ENCODE measurements at regions not wholly inside any gene's neighbourhood (a gene's known extent, or its start where the extent isn't known, plus 50 kb on each side); places are given as distances from the start of the nearest gene placed in this dataset.

DNA sequence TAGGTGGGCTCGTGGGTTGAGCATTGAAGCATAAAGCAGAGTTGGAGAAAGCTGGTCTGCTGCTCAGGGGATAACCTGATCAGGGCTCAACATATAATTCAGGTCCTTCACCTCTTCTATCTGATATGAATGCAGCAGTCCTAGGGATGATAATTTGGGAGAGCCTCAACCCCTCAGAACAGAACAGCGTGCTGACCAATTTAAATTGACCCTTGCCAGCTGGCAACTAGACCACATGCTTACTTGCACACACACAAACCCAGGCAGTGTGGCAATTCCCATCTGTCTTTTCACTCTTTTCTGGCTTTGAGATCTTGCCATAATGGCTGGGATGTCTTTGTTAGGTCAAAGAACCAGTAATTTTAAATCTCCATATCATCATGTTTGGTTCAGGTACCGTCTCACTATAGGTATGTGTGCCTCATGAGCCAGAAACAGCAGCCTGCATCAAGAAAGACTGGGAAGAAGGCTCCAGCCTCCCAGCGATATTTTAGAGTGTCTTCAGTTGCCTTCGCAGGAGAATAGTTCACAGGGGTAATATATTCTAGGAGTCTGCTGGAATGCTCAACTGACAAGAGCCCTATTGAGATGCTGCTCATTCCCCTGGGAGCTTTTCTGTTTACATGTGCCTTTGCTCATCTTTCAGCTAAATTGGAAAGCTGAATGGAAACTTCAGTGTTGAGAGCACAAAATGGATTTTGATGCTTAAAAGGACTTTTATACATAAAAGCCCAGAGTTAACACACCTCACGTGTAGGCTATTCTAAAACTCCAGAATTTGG is 497.6 kb downstream of the RASEF start:
- WGBS, 2 donors: 59 to 86% methylated on average over 4 to 6 of the region's 6 CpGs
- Histone ChIP-seq H3K4me3 (no peak overlapping the region), H3K9me3 (no peaks in the 10 kb centered on the region), H3K27me3 (no peaks in the 10 kb centered on the region), H3K36me3 (no peaks in the 10 kb centered on the region), H3K27ac (no peak overlapping the region), H3K4me1 (no peaks in the 10 kb centered on the region)
- TF ChIP-seq CTCF (IDR thresholded peaks at IDR 0.05): no peak
- no peak for TF ChIP-seq POLR2A (IDR thresholded peaks at IDR 0.05)
- DNase-seq: no peak
- intact Hi-C loops (cut with DNase I): no loop called here

GRCh38 chr9:82567953-82568352 is 495.0 kb downstream of the RASEF start:
- intact Hi-C loops (cut with DNase I): no loop called here
- no peak for DNase-seq
- 82 to 83% methylated on average over 2 to 3 of the region's 3 CpGs for WGBS, 2 donors
- H3K4me3 ChIP-seq: no peak overlapping the region
- H3K9me3 ChIP-seq: no peaks in the 10 kb centered on the region
- H3K27ac ChIP-seq: no peak overlapping the region
- no peaks in the 10 kb centered on the region for H3K4me1 ChIP-seq
- TF ChIP-seq POLR2A (IDR thresholded peaks at IDR 0.05): no peak
- no peak for TF ChIP-seq CTCF (IDR thresholded peaks at IDR 0.05)
- H3K36me3 ChIP-seq: no peaks in the 10 kb centered on the region
- no peaks in the 10 kb centered on the region for H3K27me3 ChIP-seq

GRCh38 chr9:82570226-82570625 is 492.7 kb downstream of the RASEF start:
- H3K4me1 ChIP-seq: no peaks in the 10 kb centered on the region
- no peak overlapping the region for H3K27ac ChIP-seq
- no peaks in the 10 kb centered on the region for H3K36me3 ChIP-seq
- H3K9me3 ChIP-seq: peaks cover 0 to 10% (median 0%) of the 10 kb centered on the region in 3 donors
- H3K4me3 ChIP-seq: no peak overlapping the region
- no peaks in the 10 kb centered on the region for H3K27me3 ChIP-seq
- intact Hi-C loops (cut with DNase I): no loop called here
- TF ChIP-seq CTCF (IDR thresholded peaks at IDR 0.05) (peak in 1 of 6 experiments; percentile 17), POLR2A (IDR thresholded peaks at IDR 0.05) (no peak)
- DNase-seq: no peak

DNA sequence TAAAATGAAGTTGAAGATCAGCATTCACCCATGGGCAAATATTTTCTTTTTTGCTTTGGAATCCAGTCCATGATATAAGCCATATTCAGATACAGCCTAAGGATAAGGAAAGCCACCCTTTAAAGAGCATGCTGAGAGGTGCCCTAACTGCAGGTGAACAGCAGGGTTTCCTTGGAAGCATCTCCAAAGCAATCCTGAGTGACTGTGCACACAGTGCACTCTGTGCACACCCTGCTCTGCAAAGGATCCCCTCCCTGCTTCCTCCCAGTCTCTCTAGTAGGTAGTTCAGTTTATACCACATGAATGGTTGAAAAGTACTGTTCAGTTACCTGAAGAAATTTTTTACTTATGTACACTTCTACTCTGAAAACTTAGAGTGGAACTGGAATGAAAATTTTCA is 491.4 kb downstream of the RASEF start:
- Histone ChIP-seq H3K4me3 (no peak overlapping the region), H3K36me3 (no peaks in the 10 kb centered on the region), H3K4me1 (no peaks in the 10 kb centered on the region), H3K27me3 (no peaks in the 10 kb centered on the region), H3K27ac (no peak overlapping the region), H3K9me3 (peaks cover 0 to 13% (median 0%) of the 10 kb centered on the region in 3 donors)
- TF ChIP-seq POLR2A (IDR thresholded peaks at IDR 0.05): no peak
- TF ChIP-seq CTCF (IDR thresholded peaks at IDR 0.05): no peak
- intact Hi-C loops (cut with DNase I): no loop called here
- no peak for DNase-seq

DNA sequence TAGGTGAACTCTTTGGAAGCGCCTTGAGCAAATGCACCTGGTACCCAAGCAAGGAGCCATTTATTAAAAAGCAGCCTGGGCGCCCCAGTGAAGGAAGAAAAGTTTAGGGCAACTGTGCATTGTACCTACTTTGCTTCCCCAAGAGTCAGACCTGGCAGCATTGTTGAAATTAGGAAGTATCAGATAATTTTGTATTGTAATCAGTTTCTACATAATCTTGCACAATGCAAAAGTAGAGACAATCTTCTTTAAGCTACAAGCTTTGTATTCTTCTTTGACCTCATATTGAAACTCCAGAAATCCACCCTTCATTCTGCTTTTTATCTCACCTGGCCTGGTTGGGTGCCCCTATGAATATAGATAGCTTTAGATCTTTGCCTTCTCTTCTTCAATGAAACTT is 490.8 kb downstream of the RASEF start:
- WGBS, 2 donors: 72 to 91% methylated on average over 2 of the region's 2 CpGs
- TF ChIP-seq CTCF (IDR thresholded peaks at IDR 0.05): no peak
- no peak for TF ChIP-seq POLR2A (IDR thresholded peaks at IDR 0.05)
- Histone ChIP-seq H3K4me3 (no peak overlapping the region), H3K4me1 (no peaks in the 10 kb centered on the region), H3K9me3 (peaks cover 0 to 13% (median 0%) of the 10 kb centered on the region in 3 donors), H3K27me3 (no peaks in the 10 kb centered on the region), H3K27ac (no peak overlapping the region), H3K36me3 (no peaks in the 10 kb centered on the region)
- DNase-seq: no peak
- intact Hi-C loops (cut with DNase I): no loop called here

All from esophagus squamous epithelium (tissue), 5 donors.